HG02884 (cell line): ENCODE measurements at regions not wholly inside any gene's neighbourhood (a gene's known extent, or its start where the extent isn't known, plus 50 kb on each side); places are given as distances from the start of the nearest gene placed in this dataset.
"Not testable (repeated sequence)": the region's sequence is repeated elsewhere in the genome, so short reads cannot be mapped to it uniquely, and the experiment has no call there.

Experiments used
- ATAC-seq: cut with Tn5 transposase; IDR thresholded peaks from one replicate; pipeline ENCODE4 v1.9.1; 2021; ENCODE audit warnings: mild to moderate bottlenecking, moderate library complexity; ENCODE audit not compliant: unreplicated experiment

DNA sequence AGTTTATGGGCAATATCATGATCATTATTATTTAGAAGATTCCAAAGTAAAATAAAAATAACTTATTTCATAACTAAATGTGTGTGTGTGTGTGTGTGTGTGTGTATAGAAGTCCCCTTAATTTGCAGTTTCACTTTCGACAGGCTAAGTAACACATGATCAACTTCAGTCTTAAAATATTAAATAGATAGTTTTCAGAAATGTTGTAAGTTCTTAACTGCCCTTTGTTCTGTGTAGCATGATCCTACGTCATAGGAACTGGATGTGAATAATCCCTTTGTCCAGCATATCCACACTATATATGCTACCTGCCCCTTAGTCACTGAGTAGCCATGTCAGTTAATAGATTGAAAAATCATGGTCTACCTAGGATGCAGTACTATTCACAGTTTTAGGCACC is 1863.5 kb upstream of the PCDH20 start:
- ATAC-seq = no peak

DNA sequence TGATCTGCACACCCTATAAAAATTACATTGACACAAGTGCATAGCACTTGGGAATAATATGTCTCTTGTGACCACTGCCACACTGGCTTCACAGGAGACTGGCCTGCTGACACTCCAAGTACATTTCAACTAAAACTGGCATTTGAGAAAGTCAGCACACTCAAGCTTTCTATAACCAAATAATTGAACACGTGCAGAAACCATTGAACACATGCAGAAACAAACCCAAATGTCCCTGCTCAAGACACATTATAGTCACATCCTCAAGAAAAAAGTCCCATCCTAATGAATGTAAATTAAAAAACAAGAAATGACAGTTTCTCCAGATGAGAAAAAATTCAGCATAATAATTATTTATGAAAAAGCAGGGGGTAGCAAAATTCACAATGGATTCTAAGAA is 1859.1 kb upstream of the PCDH20 start:
- no peak for ATAC-seq

DNA sequence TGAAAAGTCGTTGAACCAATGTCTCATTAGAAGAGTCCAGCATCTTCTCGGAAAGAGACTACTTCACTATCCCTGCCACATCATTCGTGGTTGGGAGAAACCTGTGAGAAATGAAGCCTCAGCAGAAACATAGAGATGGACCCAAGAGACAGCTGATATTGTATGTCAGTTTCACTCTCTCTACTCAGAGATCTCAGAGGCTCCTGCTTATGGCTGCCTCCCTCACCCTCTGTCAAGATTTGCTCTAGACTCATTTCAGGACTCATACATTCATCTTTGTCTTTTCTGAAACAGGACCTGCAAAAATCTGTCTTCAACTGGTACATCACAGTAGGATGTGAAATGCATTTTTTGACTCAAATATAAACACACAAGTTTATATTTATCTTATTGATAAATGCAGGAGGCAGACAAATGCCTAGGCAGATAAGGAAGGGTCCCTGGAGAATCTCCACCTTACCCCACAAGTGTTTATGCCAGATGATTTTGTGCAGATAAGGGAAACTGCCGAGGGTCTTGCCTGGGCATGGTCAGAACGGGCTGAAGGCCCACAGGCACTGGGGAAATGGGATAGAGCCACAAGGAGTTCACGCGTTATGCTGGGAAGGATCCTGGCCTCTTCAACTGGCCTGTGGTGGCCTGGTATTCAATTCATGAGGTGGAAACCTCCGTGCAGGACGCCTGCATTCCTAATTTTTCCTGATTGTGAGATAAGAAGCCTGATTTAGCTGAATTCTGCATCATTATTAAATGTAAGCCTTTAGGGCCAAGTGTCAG is 1834.0 kb upstream of the PCDH20 start:
- no peak for ATAC-seq

DNA sequence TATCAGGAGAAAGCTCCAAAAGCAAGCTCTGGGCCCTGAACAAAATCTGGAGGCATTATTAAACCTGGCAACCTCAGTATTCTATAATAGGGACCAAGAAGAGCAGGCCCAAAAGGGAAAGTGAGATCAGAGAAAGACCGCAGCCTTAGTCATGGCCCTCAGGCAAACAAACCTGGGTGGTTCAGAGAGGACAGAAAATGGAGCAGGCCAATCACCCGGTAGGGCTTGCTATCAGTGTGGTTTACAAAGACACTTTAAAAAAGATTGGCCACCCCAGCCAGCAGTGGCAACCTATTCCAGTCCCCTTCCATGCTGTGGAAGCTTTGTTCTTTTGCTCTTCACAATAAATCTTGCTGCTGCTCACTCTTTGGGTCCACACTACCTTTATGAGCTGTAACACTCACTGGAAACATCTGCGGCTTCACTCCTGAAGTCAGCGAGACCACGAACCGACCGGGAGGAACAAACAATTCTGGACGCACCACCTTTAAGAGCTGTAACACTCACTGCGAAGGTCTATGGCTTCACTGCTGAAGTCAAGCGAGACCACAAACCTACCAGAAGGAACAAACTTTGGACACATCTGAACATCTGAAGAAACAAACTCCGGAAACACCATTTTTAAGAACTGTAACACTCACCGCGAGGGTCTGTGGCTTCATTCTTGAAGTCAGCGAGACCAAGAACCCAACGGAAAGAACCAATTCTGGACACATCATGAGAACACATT is 1821.2 kb upstream of the PCDH20 start:
- not testable (repeated sequence) for ATAC-seq

DNA sequence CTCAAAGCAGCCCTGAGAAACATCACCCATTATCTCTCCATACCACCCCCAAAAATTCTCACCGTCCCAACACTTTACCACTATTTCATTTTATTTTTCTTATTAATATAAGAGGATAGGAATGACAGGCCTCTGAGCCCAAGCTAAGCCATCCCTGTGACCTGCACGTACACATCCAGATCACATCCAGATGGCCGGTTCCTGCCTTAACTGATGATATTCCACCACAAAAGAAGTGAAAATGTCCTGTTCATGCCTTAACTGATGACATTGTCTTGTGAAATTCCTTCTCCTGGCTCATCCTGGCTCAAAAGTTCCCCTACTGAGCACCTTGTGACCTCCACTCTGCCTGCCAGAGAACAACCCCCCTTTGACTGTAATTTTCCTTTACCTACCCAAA is 1802.9 kb upstream of the PCDH20 start:
- not testable (repeated sequence) for ATAC-seq

DNA sequence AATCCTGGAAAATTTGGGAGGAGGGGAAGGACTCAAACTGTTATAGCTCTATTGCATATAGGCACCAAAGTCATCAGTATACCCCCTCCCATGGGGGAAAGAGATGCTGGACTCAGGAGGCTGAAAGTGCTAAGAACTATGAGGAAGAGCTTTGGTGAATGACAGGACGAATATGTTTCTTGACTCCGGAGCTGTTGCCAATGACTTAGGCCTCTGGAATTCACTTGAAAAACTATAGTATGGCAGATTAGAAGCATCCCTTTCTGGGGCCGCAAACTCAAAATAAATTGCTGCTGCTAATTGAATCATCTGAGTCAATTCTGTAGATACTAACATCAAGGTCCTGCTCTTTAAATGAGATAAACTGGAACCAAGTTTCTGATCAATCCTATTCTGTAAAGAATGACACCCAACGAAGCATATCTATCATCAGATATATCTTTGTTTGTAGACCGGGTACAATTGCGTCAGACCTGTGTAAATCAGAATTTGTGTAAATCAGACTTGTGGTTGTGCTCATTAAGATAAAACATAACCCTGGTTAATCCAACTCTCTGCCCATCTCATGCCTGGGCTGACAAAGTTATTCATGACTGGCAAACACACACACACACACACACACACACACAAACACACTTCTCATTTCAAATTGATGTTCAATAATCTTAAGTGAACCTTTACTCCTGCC is 1793.8 kb upstream of the PCDH20 start:
- no peak for ATAC-seq

DNA sequence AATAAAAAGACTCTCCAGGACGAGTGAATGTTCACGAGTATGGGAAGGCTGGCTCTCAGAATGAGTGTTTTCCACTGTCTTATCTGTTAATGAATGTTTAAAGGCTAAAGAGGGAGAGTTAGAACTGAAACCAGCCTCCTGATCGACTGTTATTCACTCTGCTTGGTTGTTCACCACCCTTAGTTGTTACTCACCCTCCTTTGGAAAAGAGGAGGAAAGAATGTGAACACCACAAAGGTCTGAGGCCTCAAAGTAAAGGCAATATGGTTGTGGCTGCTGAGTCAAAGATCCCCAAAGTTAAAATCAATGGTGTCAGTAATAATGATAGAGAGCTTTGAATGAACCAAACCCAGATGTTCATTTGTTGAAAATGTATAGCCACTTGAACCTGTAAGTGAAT is 1793.2 kb upstream of the PCDH20 start:
- no peak for ATAC-seq

DNA sequence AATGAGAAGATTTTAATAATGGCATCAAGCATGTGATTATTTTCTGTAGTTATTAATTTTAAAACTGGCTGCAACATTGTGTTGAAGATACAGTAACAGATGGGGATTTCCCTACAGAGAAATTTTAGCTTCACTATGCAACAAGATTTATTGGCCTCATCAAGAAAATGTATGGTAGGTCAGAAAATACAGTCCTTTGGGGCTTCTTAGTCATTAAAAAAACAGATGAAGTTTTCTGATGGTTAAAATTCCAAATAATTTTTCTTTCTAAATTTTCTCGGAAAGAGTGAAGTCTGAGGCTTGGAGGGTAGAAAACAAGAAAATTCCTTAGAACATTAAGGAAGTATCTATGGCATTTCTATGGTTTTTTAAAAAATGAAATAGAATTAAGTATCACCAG is 1790.8 kb upstream of the PCDH20 start:
- ATAC-seq = no peak

DNA sequence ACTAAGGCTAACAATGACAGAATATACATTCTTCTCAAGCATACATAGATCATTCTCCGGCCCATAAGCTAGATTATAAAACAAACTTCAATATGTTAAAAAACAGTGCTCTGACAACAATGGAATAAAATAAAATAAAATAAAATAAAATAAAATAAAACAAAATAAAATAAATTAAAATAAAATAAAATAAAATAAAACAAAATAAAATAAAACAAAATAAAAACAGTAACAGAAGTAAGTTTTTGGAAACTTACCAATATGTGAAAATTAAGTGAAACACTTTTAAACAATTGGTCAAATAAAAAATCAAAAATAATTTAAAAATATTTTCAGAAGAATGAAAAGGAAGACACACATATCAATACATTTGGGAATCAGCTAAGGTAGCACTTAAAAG is 1785.8 kb upstream of the PCDH20 start:
- ATAC-seq = no peak

DNA sequence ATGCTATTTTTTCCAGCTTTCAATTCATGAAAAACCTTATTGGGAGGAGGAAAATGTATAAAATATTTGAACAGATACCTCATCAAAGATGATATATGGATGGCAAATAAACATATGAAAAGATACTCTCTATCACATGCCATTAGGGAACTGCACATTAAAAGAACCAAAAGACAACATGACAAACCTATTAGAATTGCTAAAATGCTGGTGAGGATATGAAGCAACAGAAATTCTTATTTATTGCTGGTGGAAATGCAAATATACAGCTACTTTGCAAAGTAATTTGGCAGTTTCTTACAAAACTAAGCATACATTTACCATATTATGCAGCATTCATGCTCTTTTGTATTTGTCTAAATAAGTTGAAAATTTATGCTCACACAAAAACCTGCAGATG is 1783.9 kb upstream of the PCDH20 start:
- ATAC-seq = no peak

DNA sequence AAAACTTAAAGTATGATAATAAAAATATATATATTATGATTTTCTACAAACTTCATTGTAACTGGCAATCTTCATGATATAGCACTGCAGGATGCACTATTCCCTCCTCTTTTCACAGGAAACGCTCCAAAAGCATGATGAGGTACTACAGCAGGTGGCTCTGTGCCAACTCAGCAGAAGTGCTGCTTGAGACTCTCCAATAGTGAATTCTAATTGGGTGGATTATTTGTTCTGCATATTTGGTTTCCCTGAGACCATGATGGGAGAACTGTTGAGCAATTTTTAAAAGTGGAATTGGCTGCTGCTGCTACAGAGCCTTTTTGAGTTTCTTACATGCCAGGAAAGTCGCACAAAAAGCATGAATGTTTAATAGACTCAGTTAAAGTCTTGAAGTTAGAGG is 1782.4 kb upstream of the PCDH20 start:
- no peak for ATAC-seq

DNA sequence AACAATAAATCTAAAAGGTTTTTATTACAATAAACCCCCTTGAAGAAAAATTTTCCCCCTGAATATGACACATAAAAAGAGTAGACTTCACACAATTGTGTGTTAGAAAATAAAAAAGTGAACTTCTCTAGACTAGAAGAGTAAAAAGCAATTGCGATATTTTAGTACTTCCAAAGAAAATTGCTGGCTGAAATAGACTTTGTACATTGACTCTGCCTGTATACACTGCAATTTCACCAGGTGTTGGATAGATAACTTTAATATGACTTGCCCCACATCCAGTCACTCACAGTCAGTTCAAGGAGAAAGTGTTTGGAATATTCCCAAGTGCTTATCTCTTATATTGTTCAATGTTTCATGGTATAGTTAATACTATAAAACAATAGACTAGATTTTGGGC is 1780.1 kb upstream of the PCDH20 start:
- ATAC-seq = no peak

DNA sequence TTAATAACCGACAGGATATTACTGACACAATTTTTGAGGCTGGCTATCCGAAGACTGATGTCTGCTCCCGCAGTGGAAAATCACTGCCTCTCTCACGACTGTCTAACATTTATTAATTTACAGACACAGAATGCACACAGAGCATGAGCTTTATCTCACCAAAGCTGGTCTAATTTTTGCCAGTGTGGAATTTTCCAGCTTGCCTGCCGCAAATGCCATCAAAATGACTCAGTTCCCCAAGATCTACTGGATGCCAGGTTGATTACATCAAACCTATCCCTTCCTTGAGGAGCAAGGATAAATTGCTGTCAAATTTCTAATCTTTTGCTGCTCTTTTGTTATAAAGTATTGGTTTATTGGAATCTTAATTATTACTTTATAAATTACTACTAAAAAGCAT is 1775.1 kb upstream of the PCDH20 start:
- no peak for ATAC-seq

DNA sequence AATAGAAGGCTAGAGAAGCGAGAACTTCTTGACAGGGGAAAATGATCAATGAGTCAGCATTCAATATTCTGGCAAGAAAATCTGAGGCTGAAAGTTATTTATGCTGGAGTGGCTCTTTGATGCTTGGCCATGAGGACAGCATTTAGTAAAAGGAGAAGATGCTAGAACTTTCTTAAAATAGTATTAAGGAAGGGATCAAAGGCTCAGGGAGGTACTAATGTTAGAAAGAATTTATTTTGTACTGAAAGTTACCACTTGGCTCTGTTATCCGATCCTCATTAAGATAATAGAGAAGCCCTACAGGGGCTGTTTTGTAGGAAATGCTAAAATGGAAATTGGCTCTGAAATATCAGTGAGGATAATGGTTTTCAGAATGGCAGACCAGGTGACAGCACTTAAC is 1774.6 kb upstream of the PCDH20 start:
- ATAC-seq = no peak

DNA sequence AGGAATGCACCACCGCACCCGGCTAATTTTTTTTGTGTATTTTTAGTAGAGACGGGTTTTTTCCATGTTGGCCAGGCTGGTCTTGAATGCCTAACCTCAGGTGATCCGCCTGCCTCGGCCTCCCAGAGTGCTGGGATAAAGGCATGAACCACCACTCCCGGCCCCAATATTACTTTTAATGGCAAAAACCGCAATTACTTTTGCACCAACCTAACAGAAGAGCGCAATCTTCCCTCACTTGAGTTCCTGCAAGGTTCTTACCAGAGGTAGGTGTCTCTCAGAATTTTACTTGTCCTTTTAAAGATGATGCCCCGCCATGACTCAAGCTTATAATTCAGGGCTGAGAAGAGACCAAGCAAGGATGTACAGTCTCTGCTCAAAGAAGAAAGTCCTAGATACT is 1774.1 kb upstream of the PCDH20 start:
- ATAC-seq = no peak

DNA sequence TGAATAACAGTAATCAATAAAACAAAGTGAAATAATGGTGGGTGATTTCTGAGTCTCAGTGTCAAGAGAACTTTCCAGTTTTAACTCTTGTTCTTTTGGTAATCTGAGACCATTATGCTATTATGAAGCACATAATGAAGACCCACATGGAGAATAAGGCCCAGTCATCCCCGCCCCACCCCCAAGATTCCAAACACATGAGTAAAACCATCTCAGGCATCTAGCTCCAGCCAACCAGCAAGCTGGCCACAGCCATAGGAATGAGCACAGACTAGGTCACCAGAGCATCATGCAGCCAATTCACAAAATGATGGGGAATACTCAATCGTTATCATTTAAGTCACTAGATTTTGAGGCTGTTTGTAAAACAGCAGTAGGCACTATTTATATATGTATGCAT is 1769.0 kb upstream of the PCDH20 start:
- no peak for ATAC-seq

DNA sequence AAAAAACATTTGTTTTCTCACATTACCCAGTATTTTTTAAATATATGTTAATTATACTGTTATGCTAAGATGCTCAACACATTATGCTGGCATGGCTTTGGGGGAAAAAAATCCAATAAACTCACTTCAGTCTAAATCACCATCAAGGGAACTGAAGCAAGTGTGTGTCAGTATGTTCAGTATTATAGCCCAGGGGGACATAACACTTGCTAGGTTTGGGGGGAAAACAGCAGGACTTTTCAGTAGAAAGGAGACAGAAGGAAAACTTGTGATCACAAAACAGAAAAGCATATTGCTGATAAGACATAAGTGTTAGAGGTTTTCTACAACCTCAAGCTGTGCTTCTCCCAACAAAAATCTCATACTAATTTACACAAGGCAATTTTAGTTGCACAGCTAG is 1759.9 kb upstream of the PCDH20 start:
- no peak for ATAC-seq

DNA sequence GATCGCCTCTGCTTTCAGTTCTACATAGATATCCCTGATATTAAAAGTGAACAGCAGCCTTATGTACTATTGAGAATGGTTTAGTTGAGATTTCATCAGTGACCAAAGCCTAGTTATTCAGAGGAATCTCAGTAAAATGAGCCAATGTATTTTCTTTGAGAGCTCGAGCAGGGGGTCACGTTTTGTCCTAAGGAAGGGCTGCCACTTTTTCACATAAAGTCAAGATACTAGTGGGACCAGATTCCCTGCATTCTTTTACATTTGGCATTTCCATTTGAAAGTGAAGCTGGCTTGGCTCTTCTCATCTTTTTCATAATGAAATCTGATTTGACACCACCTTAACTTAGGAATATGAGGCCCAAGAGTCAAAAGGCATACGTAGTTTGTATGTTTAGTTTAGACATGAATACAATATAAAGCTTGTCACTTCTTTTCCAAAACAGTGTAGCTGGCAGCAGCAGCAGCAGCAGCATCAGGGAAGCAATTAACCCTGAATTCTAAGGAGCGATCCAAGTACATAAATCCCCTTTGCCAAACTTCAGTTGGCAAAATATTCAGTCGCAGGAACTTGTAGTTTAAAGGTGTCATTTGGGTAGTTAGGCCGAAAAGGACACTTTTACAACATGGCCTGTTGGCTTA is 1752.2 kb upstream of the PCDH20 start:
- ATAC-seq = no peak

DNA sequence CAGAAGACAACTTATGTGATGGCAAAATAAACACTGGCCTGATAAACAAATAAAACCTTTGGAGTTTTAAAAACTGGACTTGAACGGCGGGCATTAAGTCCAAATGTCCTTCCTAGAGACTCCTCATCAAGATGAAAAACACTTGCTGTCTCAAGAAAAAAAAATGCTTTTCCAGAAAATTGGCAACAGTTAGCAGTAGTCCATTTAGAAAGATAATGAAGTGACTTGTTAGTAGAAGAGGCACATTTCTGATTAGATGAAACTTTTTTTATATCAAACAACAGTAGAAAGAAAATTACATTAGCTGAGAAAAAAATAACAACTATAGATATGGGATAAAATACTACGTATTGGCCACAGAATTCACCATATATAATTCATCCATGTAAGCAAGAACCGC is 1750.7 kb upstream of the PCDH20 start:
- ATAC-seq = no peak

DNA sequence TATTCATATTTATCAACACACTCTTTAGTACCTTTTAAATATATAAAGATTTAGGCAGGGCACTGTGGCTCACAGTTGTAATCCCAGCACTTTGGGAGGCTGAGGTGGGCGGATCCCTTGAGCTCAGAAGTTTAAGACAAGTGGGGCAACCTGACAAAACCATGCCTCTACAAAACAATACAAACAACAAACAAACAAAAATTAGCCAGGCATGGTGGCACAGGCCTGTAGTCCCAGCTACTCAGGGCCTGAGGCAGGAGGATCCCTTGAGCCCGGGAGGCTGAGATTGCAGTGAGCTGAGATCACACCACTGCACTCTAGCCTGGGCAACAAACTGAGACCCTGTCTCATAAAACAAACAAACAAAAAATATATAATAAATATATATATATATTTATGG is 1748.3 kb upstream of the PCDH20 start:
- ATAC-seq = no peak

DNA sequence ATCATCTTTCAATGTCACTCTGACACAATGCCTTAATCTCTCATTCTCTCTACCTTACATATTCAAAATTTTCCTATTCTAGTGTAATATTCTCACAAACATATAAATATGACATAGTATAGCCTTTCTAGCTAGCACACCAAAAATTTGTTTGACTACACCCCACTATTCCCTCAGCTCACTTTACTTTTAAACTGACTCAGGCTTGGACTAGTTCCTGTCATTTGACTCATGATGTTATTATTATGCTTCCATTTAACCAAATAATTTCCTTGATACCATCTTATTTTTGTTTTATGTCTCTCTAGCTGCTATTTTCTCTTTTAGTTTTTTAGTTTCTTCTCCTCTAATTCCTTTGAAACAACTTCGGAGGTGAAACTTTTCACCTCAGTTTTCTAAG is 1745.6 kb upstream of the PCDH20 start:
- ATAC-seq = no peak

DNA sequence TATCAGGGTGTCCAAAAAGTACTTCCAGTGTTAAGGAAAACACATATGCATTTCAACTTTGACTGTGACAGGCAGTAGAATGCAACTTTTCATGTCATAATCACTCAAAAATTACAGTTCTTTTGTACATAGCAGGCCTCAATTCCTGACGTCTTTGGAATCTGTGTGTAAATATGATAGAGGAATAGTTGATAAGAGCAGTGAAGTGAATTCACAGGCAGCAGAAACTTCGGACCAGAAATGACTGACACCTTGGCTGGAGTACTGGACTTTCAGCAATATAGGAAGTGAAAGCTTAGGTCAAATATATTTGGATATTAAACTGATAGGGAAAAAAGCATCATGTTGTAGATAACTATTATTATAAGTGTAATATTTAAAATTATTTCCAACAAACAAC is 1741.2 kb upstream of the PCDH20 start:
- ATAC-seq = no peak
